Caco-2 (cell line): ENCODE measurements at regions not wholly inside any gene's neighbourhood (a gene's known extent, or its start where the extent isn't known, plus 50 kb on each side); places are given as distances from the start of the nearest gene placed in this dataset.

Source experiments
- BruUV-seq: library from RNA; stranded (reverse); fragments of 400-500 nt; replicated peaks from 2 replicates; lab custom pipeline; 2021; lab: Mats Ljungman, UMichigan
- CTCF ChIA-PET: fragments of 300-600 bp; sonication (Branson Sonifier 250); formaldehyde crosslinking; loops from one replicate; lab custom pipeline; 2022; ENCODE audit warnings: antibody characterized with exemption; lab: Charles Lee
- POLR2A ChIA-PET: fragments of 300-600 bp; sonication (Branson Sonifier 250); formaldehyde crosslinking; loops from one replicate; lab custom pipeline; 2022; ENCODE audit warnings: antibody characterized with exemption; lab: Charles Lee
- DNase-seq, 2 experiments: peaks; one replicate each; pipeline versions ENCODE4 v3.0.0 to v3.0.0-alpha.2; 2020 to 2022
- H3K27me3 ChIP-seq: replicated peaks from 2 replicates; pipeline ENCODE4 v1.6.0; 2011; ENCODE audit warnings: low read length; ENCODE audit not compliant: control insufficient read depth, insufficient read depth
- H3K36me3 ChIP-seq: 2 replicates; pipeline ENCODE4 v1.5.1; 2011; ENCODE audit warnings: low read length; ENCODE audit not compliant: control insufficient read depth, insufficient read depth
- H3K4me1 ChIP-seq: fragments of 250-450 bp; sonication (Bioruptor Pico); 2 replicates; pipeline ENCODE4 v1.5.1; 2020; ENCODE audit warnings: mild to moderate bottlenecking
- H3K4me3 ChIP-seq: 2 replicates; pipeline ENCODE4 v1.5.1; 2011; ENCODE audit warnings: low read depth, mild to moderate bottlenecking, control low read depth, low read length
- H3K9me3 ChIP-seq: fragments of 250-450 bp; sonication (Bioruptor Pico); 2 replicates; pipeline ENCODE4 v1.5.1; 2020; ENCODE audit warnings: mild to moderate bottlenecking, moderate library complexity
- H3K27ac Mint-ChIP-seq: one replicate; pipeline ENCODE4 v1.8.0; 2022; ENCODE audit warnings: mixed read lengths; ENCODE audit not compliant: unreplicated experiment
- H3K27me3 Mint-ChIP-seq: one replicate; pipeline ENCODE4 v1.8.0; 2022; ENCODE audit warnings: mixed read lengths; ENCODE audit not compliant: insufficient read depth, unreplicated experiment
- H3K36me3 Mint-ChIP-seq: one replicate; pipeline ENCODE4 v1.8.0; 2022; ENCODE audit warnings: mild to moderate bottlenecking, mixed read lengths; ENCODE audit not compliant: insufficient read depth, unreplicated experiment
- H3K4me1 Mint-ChIP-seq: one replicate; pipeline ENCODE4 v1.8.0; 2022; ENCODE audit warnings: low read depth, mixed read lengths; ENCODE audit not compliant: unreplicated experiment
- H3K4me3 Mint-ChIP-seq: one replicate; pipeline ENCODE4 v1.8.0; 2022; ENCODE audit warnings: mild to moderate bottlenecking, moderate library complexity, mixed read lengths; ENCODE audit not compliant: unreplicated experiment
- H3K9me3 Mint-ChIP-seq: one replicate; pipeline ENCODE4 v1.8.0; 2022; ENCODE audit warnings: mixed read lengths; ENCODE audit not compliant: unreplicated experiment
- intact Hi-C: fragments of 100-400 bp; cut with micrococcal nuclease; formaldehyde crosslinking; loops from one replicate; pipeline ENCODE4 v1.10.0; 2022; ENCODE audit not compliant: unreplicated experiment
- TF ChIP-seq, protein P1 (sequence below), 2 experiments: fragments of 200-600 bp in 1 of 2; IDR thresholded peaks; 1 replicate in 1 of 2; 2 replicates in 1 of 2; pipeline versions ENCODE4 v1.5.1 to v1.8.0; 2011 to 2022; ENCODE audit warnings: antibody characterized with exemption in 1 of 2, control low read depth in 1 of 2, inconsistent platforms in 1 of 2, low read depth in 1 of 2, low read length in 1 of 2, mild to moderate bottlenecking in 1 of 2, moderate library complexity in 1 of 2; ENCODE audit not compliant: insufficient read depth in 1 of 2, severe bottlenecking in 1 of 2, unreplicated experiment in 1 of 2

DNA sequence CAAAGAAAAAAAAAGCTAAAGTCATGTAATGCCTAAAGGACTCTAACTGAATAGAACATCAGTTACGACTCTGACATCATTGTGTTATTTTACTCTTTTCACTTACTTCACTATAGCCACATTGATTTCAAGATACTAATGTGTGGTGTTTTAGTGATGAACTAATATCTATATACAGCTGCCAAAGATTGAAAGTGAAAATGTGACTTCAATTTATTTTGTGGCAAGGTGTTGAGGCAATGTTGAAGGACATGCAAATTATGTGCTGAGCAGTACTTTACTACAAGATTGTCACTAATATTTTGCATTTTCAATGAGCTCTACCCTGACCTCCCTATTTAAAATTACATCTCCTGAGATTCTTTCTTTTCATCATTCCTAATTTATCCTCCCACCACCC, 1911.9 kb upstream of the PCDH20 start:
- peaks cover 2% of the 10 kb centered on the region for H3K27me3 Mint-ChIP-seq
- CTCF ChIA-PET: no interaction called here
- H3K9me3 ChIP-seq: no peaks in the 10 kb centered on the region
- POLR2A ChIA-PET: no interaction called here
- TF ChIP-seq, protein P1, sequence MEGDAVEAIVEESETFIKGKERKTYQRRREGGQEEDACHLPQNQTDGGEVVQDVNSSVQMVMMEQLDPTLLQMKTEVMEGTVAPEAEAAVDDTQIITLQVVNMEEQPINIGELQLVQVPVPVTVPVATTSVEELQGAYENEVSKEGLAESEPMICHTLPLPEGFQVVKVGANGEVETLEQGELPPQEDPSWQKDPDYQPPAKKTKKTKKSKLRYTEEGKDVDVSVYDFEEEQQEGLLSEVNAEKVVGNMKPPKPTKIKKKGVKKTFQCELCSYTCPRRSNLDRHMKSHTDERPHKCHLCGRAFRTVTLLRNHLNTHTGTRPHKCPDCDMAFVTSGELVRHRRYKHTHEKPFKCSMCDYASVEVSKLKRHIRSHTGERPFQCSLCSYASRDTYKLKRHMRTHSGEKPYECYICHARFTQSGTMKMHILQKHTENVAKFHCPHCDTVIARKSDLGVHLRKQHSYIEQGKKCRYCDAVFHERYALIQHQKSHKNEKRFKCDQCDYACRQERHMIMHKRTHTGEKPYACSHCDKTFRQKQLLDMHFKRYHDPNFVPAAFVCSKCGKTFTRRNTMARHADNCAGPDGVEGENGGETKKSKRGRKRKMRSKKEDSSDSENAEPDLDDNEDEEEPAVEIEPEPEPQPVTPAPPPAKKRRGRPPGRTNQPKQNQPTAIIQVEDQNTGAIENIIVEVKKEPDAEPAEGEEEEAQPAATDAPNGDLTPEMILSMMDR (IDR thresholded peaks at IDR 0.05; ENCODE audit: insufficient read depth in 1 of 2, low read depth in 1 of 2, low read length in 1 of 2, severe bottlenecking in 1 of 2, unreplicated experiment in 1 of 2): no peak
- BruUV-seq: no TSS peak
- H3K4me1 Mint-ChIP-seq: no peaks in the 10 kb centered on the region
- H3K4me3 ChIP-seq: no peak overlapping the region
- H3K9me3 Mint-ChIP-seq: no peaks in the 10 kb centered on the region
- no peaks in the 10 kb centered on the region for H3K36me3 Mint-ChIP-seq
- no peaks in the 10 kb centered on the region for H3K4me1 ChIP-seq
- H3K27me3 ChIP-seq: no peaks in the 10 kb centered on the region
- intact Hi-C loops: no loop called here
- no peak for DNase-seq
- H3K27ac Mint-ChIP-seq: no peak overlapping the region
- no peak overlapping the region for H3K4me3 Mint-ChIP-seq
- H3K36me3 ChIP-seq: no peaks in the 10 kb centered on the region

DNA sequence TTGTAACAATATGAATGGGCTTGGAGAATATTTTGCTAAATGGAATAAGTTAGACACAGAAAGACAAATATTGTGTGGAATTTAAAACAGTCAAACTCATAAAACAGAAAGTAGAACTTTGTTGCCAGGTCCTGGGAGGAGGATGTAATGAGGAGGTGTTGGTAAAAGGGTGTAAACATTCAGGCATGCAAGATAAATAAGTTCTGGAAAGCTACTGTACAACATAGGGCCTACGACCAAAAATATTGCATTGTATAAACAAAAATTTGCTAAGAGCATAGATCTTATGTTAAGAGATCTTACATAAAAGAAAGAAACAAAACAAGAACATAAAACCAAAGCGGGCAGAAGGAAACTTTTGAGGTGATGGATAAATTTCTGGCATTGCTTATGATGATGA, 1907.8 kb upstream of the PCDH20 start:
- intact Hi-C loops: no loop called here
- no peaks in the 10 kb centered on the region for H3K27me3 ChIP-seq
- no TSS peak for BruUV-seq
- H3K9me3 Mint-ChIP-seq: no peaks in the 10 kb centered on the region
- H3K27me3 Mint-ChIP-seq: no peaks in the 10 kb centered on the region
- H3K9me3 ChIP-seq: no peaks in the 10 kb centered on the region
- H3K36me3 Mint-ChIP-seq: no peaks in the 10 kb centered on the region
- TF ChIP-seq, protein P1 (IDR thresholded peaks at IDR 0.05; ENCODE audit: insufficient read depth in 1 of 2, low read depth in 1 of 2, low read length in 1 of 2, severe bottlenecking in 1 of 2, unreplicated experiment in 1 of 2): no peak
- H3K4me1 Mint-ChIP-seq: no peaks in the 10 kb centered on the region
- ChIA-PET POLR2A (no interaction called here), CTCF (no interaction called here)
- no peaks in the 10 kb centered on the region for H3K36me3 ChIP-seq
- no peak for DNase-seq
- no peaks in the 10 kb centered on the region for H3K4me1 ChIP-seq
- H3K27ac Mint-ChIP-seq: no peak overlapping the region
- H3K4me3 ChIP-seq: no peak overlapping the region
- H3K4me3 Mint-ChIP-seq: no peak overlapping the region

DNA sequence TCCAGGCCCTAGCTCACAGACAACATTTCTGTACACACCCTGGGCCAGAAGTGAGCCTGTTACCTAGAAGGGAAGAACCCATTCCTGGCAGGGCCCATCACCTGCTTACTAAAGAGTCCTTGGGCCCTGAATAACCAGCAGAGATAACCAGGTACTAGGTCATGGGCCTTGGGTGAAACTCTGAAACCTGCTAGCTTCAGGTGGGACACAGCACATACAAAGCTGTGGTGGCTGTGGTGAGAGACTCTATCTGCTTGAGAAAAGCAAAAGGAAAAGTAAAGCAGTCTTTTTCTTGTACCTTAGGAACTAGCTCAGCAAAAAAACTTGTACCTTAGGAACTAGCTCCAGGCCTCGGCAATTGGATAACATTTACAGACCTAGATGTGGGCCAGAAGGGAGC, 1895.9 kb upstream of the PCDH20 start:
- H3K4me1 ChIP-seq: no peaks in the 10 kb centered on the region
- ChIA-PET CTCF (no interaction called here), POLR2A (no interaction called here)
- BruUV-seq: no TSS peak
- no peak for DNase-seq
- no peaks in the 10 kb centered on the region for H3K36me3 ChIP-seq
- no peaks in the 10 kb centered on the region for H3K27me3 Mint-ChIP-seq
- no peak overlapping the region for H3K4me3 Mint-ChIP-seq
- no peaks in the 10 kb centered on the region for H3K9me3 Mint-ChIP-seq
- H3K27me3 ChIP-seq: no peaks in the 10 kb centered on the region
- H3K4me1 Mint-ChIP-seq: no peaks in the 10 kb centered on the region
- H3K4me3 ChIP-seq: no peak overlapping the region
- H3K36me3 Mint-ChIP-seq: no peaks in the 10 kb centered on the region
- H3K27ac Mint-ChIP-seq: no peak overlapping the region
- H3K9me3 ChIP-seq: no peaks in the 10 kb centered on the region
- intact Hi-C loops: no loop called here
- TF ChIP-seq, protein P1 (IDR thresholded peaks at IDR 0.05; ENCODE audit: insufficient read depth in 1 of 2, low read depth in 1 of 2, low read length in 1 of 2, severe bottlenecking in 1 of 2, unreplicated experiment in 1 of 2): no peak
